ENCODE measurements at regions not wholly inside any gene's neighbourhood (a gene's known extent, or its start where the extent isn't known, plus 50 kb on each side); places are given as distances from the start of the nearest gene placed in this dataset.

DNA sequence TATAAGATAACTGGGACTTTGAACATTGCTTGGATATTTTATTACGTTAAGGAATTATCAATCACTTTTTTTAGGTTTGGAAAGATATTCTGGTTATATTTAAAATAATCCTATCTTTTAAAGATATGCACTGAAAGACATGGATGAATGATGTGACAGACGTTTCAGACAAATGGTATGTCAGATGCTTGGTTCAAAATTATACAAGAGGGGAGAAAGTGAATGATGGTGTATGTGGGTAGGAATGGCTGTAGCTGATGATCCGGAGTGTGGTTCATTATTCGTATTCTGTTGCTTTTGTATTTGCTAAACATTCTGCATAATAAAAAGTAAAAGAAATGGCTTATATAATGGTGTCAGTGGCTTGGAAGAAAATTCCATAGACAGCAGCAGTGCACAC, 51.0 kb upstream of the SNRPB2 start:
- ATAC-seq (no peak), DNase-seq (no peak)
- intact Hi-C loops (cut with micrococcal nuclease), result no loop called here
- TF ChIP-seq EZH2phosphoT487 (IDR thresholded peaks at IDR 0.05; ENCODE audit: borderline replicate concordance, low read length), result no peak
- TF ChIP-seq, protein P1, sequence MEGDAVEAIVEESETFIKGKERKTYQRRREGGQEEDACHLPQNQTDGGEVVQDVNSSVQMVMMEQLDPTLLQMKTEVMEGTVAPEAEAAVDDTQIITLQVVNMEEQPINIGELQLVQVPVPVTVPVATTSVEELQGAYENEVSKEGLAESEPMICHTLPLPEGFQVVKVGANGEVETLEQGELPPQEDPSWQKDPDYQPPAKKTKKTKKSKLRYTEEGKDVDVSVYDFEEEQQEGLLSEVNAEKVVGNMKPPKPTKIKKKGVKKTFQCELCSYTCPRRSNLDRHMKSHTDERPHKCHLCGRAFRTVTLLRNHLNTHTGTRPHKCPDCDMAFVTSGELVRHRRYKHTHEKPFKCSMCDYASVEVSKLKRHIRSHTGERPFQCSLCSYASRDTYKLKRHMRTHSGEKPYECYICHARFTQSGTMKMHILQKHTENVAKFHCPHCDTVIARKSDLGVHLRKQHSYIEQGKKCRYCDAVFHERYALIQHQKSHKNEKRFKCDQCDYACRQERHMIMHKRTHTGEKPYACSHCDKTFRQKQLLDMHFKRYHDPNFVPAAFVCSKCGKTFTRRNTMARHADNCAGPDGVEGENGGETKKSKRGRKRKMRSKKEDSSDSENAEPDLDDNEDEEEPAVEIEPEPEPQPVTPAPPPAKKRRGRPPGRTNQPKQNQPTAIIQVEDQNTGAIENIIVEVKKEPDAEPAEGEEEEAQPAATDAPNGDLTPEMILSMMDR (conservative IDR thresholded peaks at IDR 0.05; ENCODE audit: low read depth, low read length), result no peak
- TF ChIP-seq EZH2 (IDR thresholded peaks at IDR 0.05; ENCODE audit: low read length, unreplicated experiment), result no peak
- Histone ChIP-seq H3F3A (ENCODE audit: low read length, unreplicated experiment) (no peaks in the 10 kb centered on the region), H3K27me3 (ENCODE audit: low read length) (peaks cover 38% of the 10 kb centered on the region; the same call in 1 of the 2 replicates), H3K4me2 (ENCODE audit: low read length) (no peak overlapping the region), H4K20me1 (ENCODE audit: low read length) (no peaks in the 10 kb centered on the region), H3K4me1 (ENCODE audit: insufficient read depth, low read length) (no peaks in the 10 kb centered on the region), H3K36me3 (ENCODE audit: low read depth, low read length) (no peaks in the 10 kb centered on the region), H3K79me2 (ENCODE audit: low read length) (no peaks in the 10 kb centered on the region), H3K27ac (ENCODE audit: low read length) (no peak overlapping the region), H3K9me3 (ENCODE audit: low read length) (no peaks in the 10 kb centered on the region), H2AFZ (ENCODE audit: low read length) (no peak overlapping the region), H3K9ac (ENCODE audit: low read length) (no peak overlapping the region), H3K4me3 (ENCODE audit: low read length) (no peak overlapping the region), H3K9me2 (replicated peaks; ENCODE audit: low read length) (no peaks in the 10 kb centered on the region)
- BruUV-seq (replicated peaks), result no TSS peak
- ChIA-PET POLR2A (ENCODE audit: unreplicated experiment) (no interaction called here), CTCF (no interaction called here)

DNA sequence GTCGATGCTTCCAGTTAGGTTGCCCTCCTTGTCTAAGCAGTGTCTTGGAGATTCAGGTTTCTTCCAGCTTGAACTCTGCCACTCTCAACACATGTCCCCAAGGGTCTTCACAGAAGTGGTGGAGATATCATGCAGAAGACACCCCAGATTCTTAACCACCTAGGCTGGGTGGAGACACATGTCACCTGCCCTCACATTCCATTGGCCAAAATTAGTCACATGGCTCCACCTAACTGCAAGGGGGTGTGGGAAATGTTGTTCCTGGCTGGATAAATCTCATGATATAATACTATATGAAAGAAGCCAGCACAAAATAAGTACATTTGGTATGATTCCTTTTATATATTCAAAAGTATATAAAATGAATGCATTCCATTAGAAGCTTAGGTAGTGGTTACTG, 52.9 kb upstream of the SNRPB2 start:
- no peak for TF ChIP-seq EZH2phosphoT487 (IDR thresholded peaks at IDR 0.05; ENCODE audit: borderline replicate concordance, low read length)
- TF ChIP-seq EZH2 (IDR thresholded peaks at IDR 0.05; ENCODE audit: low read length, unreplicated experiment), result no peak
- TF ChIP-seq, protein P1 (conservative IDR thresholded peaks at IDR 0.05; ENCODE audit: low read depth, low read length), result no peak
- no peaks in the 10 kb centered on the region for H3K4me1 ChIP-seq (ENCODE audit: insufficient read depth, low read length)
- H3K9me3 ChIP-seq (ENCODE audit: low read length), result no peaks in the 10 kb centered on the region
- no peak overlapping the region for H3K4me3 ChIP-seq (ENCODE audit: low read length)
- no peak overlapping the region for H3K27ac ChIP-seq (ENCODE audit: low read length)
- H3K36me3 ChIP-seq (ENCODE audit: low read depth, low read length), result no peaks in the 10 kb centered on the region
- DNase-seq (no peak), ATAC-seq (no peak)
- H4K20me1 ChIP-seq (ENCODE audit: low read length), result no peaks in the 10 kb centered on the region
- H3K79me2 ChIP-seq (ENCODE audit: low read length), result no peaks in the 10 kb centered on the region
- no peak overlapping the region for H2AFZ ChIP-seq (ENCODE audit: low read length)
- no peaks in the 10 kb centered on the region for H3F3A ChIP-seq (ENCODE audit: low read length, unreplicated experiment)
- H3K27me3 ChIP-seq (ENCODE audit: low read length), result peaks cover 25% of the 10 kb centered on the region; the same call in 1 of the 2 replicates
- H3K9ac ChIP-seq (ENCODE audit: low read length), result no peak overlapping the region
- no peaks in the 10 kb centered on the region for H3K9me2 ChIP-seq (replicated peaks; ENCODE audit: low read length)
- CTCF ChIA-PET, result no interaction called here
- H3K4me2 ChIP-seq (ENCODE audit: low read length), result no peak overlapping the region
- POLR2A ChIA-PET (ENCODE audit: unreplicated experiment), result no interaction called here
- no TSS peak for BruUV-seq (replicated peaks)
- intact Hi-C loops (cut with micrococcal nuclease), result no loop called here

DNA sequence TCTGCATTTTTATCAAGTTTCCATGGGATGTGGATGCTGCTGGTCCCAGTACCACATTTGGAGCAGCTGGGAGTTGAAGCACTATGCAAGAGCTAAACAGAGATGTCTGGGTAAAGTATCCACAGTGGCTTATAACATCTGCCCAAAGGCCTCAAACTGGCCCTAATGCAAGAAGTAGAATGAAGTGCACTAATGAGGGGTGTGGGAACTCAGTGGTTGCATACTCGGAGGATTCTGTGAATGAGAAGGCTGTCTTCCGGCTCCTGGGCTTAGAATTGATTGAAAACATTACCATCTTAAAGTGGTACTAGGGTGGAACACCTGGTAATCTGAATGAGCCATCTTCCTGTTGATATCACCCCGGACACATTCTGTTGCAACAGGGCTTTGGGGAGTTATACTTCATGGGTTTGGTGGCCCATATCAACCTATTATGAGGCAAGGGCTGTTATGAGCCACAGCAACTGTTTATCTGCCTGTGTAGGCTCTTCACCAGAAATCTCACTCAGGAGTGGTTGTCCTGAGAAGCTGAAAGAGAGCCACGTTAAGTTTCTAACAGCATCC, 54.7 kb upstream of the SNRPB2 start:
- BruUV-seq (replicated peaks), result no TSS peak
- Histone ChIP-seq H3K27ac (ENCODE audit: low read length) (no peak overlapping the region), H3F3A (ENCODE audit: low read length, unreplicated experiment) (no peaks in the 10 kb centered on the region), H4K20me1 (ENCODE audit: low read length) (no peaks in the 10 kb centered on the region), H3K4me3 (ENCODE audit: low read length) (no peak overlapping the region), H3K9ac (ENCODE audit: low read length) (no peak overlapping the region), H3K4me1 (ENCODE audit: insufficient read depth, low read length) (no peaks in the 10 kb centered on the region), H3K9me3 (ENCODE audit: low read length) (no peaks in the 10 kb centered on the region), H2AFZ (ENCODE audit: low read length) (no peak overlapping the region), H3K4me2 (ENCODE audit: low read length) (no peak overlapping the region), H3K9me2 (replicated peaks; ENCODE audit: low read length) (no peaks in the 10 kb centered on the region), H3K27me3 (ENCODE audit: low read length) (peaks cover 19% of the 10 kb centered on the region; the same call in 1 of the 2 replicates), H3K79me2 (ENCODE audit: low read length) (no peaks in the 10 kb centered on the region), H3K36me3 (ENCODE audit: low read depth, low read length) (no peaks in the 10 kb centered on the region)
- ChIA-PET CTCF (no interaction called here), POLR2A (ENCODE audit: unreplicated experiment) (no interaction called here)
- ATAC-seq (no peak), DNase-seq (no peak)
- intact Hi-C loops (cut with micrococcal nuclease), result no loop called here
- no peak for TF ChIP-seq EZH2phosphoT487 (IDR thresholded peaks at IDR 0.05; ENCODE audit: borderline replicate concordance, low read length)
- no peak for TF ChIP-seq EZH2 (IDR thresholded peaks at IDR 0.05; ENCODE audit: low read length, unreplicated experiment)
- TF ChIP-seq, protein P1 (conservative IDR thresholded peaks at IDR 0.05; ENCODE audit: low read depth, low read length), result no peak

Data from PC-3 (cell line).